EL (cell line): ENCODE measurements at regions not wholly inside any gene's neighbourhood (a gene's known extent, or its start where the extent isn't known, plus 50 kb on each side); places are given as distances from the start of the nearest gene placed in this dataset.
"Not testable (repeated sequence)": the region's sequence is repeated elsewhere in the genome, so short reads cannot be mapped to it uniquely, and the experiment has no call there.

Source experiments
- DNase-seq: peaks from one replicate; pipeline ENCODE4 v3.0.0-alpha.2; 2016

DNA sequence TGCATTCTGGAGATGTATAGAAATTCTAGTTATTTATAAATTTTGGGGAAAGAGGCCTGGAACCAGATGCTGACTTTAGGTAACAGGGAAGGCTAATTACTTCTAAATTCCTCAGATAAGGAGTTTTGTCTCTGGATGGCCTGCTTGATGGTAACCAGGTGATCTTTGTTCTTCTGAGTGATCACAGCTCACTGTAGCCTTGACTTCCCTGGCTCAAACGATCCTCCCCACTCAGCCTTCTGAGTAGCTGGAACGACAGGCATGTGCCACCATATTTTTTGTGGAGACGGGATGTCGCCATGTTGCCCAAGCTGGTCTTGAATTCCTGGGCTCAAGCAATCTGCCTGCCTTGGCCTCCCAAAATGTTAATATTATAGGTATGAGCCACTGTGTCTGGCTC lies 54.4 kb upstream of the MSH6 start:
- no peak for DNase-seq

DNA sequence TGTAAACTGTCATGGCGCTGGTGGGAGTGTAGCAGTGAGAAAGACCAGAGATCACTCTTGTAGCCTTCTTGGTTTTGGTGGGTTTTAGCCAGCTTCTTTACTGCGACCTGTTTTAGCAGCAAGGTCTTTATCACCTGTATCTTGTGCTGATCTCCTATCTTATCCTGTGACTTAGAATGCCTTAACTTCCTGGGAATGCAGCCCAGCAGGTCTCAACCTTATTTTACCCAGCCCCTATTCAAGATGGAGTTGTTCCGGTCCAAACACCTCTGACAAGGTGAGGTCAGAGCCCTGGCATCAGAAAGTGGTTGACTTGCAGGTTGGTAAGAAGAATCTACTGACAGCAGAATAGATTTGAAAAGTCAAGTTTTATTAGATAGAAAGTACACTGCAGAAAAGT lies 55.0 kb upstream of the MSH6 start:
- no peak for DNase-seq

DNA sequence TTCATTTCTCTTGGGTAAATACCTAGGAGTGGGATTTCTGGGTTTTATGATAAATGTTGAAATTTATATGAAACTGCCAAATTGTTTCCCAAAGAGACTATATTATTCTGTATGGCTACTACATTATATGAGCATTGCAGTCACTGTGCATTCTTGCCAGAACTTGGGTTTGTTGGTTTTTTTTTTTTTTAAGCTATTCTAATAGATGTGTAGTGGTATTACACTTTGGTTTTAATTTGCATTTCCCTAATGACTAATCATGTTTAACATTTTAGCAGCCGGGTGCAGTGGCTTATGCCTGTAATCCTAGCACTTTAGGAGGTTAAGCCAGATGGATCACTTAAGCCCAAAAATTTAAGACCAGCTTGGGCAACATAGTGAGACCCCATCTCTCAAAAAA lies 56.0 kb upstream of the MSH6 start:
- DNase-seq, result not testable (repeated sequence)

DNA sequence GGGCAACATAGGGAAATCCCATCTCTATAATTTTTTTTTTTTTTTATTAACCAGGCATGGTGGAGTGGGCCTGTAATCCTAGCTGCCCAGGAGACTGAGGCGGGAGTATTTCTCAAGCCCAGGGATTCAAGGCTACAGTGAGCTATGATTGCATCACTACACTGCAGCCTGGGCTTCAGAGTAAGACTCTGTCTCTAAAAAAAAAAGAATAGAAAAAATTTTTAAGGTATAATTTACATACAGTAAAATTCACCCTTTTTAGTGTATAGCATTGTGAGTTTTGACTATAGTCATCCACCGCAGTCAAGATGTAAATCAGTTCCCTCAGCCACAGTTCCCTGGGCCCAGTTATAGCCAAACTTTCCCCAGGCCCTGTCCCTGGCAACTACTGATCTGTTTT lies 57.1 kb upstream of the MSH6 start:
- DNase-seq, result no peak

- peak; percentile 6 for DNase-seq
These were observed 58.5 kb upstream of the MSH6 start for GRCh38 chr2:47724221-47724981.

- no peak for DNase-seq
These were observed 61.6 kb upstream of the MSH6 start for GRCh38 chr2:47721296-47721695.

DNA sequence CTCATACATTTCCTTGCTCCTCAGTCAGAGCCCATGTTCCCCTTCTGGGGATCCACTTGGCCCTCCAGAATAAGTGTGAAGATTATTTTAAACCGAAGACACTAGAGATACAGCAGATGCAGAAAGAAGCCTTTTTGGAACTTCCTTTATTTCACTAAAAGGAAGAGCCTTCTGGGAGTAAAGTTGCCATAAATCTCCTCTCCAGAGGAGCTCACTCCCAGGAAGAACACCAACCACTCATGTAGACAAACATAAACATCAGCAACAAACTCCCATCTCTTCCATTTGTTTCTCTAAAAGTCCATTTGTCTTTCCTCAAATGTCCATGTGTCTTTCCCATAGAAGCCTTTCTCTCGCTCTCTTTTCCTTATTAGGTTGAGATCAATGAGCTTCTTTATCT lies 62.4 kb upstream of the MSH6 start:
- DNase-seq, result no peak

DNA sequence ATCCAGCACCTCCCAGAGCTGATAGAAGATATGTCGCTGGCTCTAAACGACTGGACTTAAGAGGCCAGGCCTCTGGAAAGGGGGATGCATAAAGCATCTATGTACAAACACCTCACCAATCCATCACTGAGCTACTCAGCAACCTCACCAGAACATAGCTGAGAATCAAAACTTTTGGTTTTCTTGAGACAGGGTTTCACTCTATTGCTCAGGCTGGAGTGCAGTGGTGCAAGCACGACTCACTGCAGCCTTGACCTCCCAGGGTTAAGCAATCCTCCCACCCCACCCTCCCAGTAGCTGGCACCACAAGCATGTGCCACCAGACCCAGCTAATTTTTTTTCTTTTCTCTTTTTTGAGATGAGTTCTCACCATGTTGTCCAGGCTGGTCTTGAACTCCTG lies 62.9 kb upstream of the MSH6 start:
- DNase-seq, result no peak

GRCh38 chr2:47719099-47719498 lies 63.8 kb upstream of the MSH6 start:
- no peak for DNase-seq

- not testable (repeated sequence) for DNase-seq
These were observed 66.6 kb upstream of the MSH6 start for GRCh38 chr2:47716307-47716706.

DNA sequence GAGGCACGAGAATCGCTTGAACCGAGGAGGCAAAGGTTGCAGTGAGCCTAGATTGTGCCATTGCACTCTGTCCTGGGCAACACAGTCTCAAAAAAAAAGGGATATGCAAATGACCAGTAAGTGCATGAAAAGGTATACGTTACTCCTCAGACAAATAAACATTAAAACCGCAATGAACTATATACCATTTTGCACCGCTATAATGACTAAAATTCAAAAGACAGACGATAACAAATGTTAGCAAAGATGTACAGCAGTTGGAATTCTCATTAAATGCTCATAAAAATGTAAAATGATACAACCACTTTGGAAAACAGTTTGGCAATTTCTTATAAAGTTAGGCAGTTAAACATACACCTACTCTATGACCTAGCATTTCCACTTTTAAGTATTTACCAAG lies 67.4 kb upstream of the MSH6 start:
- no peak for DNase-seq

DNA sequence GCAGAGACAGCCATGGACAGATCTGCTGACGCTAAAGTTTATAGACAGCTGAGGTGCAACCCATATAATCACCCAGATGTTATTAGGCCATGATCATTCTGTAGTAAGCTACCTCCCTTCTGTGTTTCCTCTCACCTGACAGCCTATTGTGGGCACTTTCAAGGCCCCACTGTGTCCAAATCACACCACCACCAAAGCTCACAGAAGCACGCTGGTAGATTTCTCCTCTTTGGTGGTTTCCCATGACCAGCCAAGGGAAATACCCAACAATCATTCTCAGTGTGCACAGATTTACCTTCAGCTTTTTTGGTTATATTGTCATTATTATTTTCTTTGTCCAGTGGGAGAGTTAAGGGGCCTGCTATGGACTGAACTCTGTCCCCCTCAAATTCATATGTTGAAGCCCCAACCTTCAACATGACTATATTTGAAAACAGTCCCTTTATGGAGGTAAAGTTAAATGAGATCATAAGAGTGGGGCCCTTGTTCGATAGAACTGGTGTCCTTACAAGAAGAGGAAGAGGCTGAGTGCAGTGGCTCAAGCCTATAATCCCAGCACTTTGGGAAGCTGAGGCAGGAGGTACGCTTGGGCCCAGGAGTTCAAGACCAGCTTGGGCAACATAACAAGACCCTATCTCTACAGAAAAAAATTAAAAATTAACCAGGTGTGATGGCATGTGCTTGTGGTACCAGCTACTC lies 74.0 kb upstream of the MSH6 start:
- DNase-seq, result no peak

DNA sequence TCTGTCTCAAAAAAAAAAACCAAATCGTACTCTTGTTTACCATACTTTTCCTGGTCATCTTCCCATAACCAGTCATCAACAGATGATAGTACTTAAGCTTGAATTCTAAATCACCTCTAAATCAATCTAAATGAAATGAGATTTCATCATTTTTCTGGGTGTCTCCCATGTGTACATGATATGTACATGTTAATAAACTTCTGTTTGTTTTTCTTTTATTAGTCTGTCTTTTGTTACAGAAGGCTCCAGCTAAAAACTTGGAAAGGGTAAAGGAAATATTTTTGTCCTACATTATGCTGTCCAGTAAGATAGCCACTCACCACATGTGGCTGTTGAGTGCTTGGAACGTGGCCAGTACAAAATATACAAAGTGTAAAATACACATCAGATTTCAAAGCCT lies 78.7 kb upstream of the MSH6 start:
- DNase-seq, result no peak

DNA sequence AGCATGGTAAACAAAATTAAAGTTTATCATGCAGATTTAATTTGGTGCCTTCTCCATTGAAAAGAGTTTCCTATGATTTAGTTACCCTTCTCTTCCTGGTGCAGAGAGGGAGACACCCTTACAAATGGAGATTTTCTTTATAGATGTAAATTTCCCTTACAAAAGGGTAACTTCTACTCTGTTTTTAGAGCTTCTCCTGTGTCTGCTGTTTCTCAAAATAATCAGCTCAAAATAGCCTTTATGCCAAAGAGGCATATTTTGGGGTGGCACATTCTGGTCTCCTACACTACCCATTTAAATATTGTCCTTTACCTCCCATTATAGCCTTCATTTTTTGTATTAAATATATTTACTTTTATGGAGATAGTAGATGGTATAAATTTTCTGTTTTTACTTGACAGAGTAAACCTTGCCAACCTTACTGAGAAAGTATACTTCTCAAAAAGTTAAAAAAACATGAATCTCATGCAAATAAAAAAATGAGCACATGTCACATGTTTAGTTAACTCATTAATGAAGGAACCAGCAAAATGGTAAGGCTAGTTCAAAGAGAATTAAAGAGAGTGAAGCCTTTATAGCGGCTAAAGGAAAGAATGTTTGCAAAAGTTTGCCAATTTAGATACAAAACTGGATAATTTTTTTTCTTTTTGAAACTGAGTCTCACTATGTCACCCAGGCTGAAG lies 83.3 kb upstream of the MSH6 start:
- DNase-seq, result no peak

- not testable (repeated sequence) for DNase-seq
These were observed 84.4 kb upstream of the MSH6 start for GRCh38 chr2:47698436-47698972.

DNA sequence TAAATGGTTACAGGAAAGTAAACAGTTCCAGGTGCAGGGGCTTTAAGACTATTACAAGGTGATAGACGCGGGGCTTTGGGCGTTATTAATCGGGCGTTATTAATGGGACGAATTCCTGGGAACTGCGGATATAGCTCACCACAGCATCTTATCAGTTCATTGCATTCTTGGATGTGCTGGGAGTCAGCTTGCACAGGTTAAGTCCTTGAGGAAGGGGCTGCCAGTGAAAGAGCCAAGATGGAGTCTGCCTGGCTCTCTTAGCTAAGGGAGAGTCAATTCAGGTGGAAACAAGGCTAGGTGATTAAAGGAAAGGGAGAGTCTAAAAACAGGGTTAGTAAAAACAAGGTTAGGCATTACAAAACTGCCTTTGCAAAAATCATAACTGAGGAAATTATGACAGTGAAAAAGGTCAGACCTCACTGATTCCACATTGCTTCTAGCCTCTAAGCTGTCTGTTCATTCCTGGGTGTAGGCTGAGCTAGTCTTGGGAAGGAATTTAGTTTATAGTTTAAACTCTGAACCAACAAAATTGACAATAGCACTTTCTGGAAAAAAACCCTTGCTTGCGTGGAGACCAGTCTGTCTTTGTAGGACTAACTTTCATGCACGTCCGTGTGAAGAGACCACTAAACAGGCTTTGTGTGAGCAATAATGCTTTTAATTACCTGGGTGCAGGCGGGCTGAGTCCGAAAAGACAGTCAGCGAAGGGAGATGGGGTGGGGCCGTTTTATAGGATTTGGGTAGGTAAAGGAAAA lies 85.1 kb upstream of the MSH6 start:
- DNase-seq, result not testable (repeated sequence)

DNA sequence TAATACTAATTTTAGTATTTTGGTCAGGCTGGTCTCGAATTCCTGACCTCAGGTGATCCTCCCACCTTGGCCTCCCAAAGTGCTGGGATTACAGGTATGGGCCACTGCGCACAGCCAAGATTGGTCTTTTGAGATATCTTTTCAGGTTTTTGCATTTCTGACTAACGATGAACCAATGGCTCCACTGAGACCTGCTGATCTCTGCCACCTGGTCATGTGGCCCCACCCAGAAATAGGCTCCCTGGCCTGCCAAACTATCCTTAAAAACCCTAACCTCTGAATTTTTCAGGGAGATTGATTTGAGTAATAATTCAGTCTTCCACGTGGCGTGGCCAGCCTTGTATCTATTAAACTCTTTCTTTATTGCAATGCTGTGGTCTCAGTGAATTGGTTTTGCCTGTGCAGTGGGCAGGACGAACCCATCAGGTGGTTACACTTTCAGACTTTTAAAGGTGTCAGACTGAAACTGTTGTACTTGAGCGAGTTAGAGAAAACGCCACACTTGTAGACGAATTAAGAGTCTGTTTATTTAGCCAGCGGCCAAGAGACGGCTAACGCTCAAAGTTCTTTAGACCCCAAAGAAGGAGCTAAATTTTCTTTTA lies 85.8 kb upstream of the MSH6 start:
- DNase-seq, result no peak

DNA sequence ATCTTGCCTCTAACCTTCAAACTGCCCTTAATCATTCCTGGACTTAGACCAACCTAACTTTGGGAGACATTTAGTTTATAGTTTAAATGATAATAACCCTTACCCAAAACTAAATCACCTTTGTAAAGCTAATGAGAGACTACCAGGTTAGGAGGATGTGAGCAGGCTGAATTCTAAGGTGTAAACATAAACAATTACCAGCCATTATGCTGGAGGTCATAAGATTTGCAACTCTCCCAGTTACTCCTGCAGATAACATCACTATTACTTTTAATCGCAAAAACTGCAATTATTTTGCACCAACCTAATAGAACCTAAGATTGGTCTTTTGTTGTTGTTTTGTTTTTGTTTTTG lies 86.5 kb upstream of the MSH6 start:
- no peak for DNase-seq

GRCh38 chr2:47695800-47696477 lies 87.0 kb upstream of the MSH6 start:
- no peak for DNase-seq

- not testable (repeated sequence) for DNase-seq
These were observed 88.5 kb upstream of the MSH6 start for GRCh38 chr2:47694451-47694850.

- not testable (repeated sequence) for DNase-seq
These were observed 92.1 kb upstream of the MSH6 start for GRCh38 chr2:47690706-47691325.

DNA sequence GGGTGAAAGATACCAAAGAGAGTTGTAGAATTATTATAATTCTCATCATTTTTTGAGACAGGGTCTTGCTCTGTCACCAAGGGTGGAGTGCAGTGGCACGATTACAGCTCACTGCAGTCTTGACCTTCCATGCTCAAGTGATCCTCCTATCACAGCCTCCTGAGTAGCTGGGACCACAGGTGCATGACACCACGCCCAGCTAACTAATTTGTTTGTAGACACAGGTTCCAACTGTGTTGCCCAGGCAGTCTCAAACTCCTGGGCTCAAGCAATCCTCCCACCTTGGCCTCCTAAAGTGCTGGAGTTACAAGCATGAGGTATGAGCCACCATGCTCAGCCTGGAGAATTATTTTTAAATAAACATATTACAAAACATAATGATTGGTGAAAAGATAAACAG lies 92.8 kb upstream of the MSH6 start:
- DNase-seq, result no peak
